Stomach smooth muscle (tissue), 2 donors: ENCODE measurements at regions not wholly inside any gene's neighbourhood (a gene's known extent, or its start where the extent isn't known, plus 50 kb on each side); places are given as distances from the start of the nearest gene placed in this dataset.

ENCODE experiments used
- H3K27ac ChIP-seq: one replicate; pipeline ENCODE4 v1.7.0; 2013; ENCODE audit warnings: mild to moderate bottlenecking, low read length, inconsistent platforms
- H3K27me3 ChIP-seq, 2 donors: one replicate each; pipeline ENCODE4 v1.7.0; 2013; ENCODE audit warnings: low read length in 2 of 2; ENCODE audit not compliant: insufficient read depth in 2 of 2, control insufficient read depth in 1 of 2
- H3K36me3 ChIP-seq, 2 donors: one replicate each; pipeline ENCODE4 v1.7.0; 2013; ENCODE audit warnings: low read length in 2 of 2; ENCODE audit not compliant: control insufficient read depth in 2 of 2, insufficient read depth in 2 of 2
- H3K4me1 ChIP-seq: one replicate; pipeline ENCODE4 v1.7.0; 2013; ENCODE audit warnings: low read length; ENCODE audit not compliant: control insufficient read depth, insufficient read depth
- H3K4me3 ChIP-seq, 2 donors: one replicate each; pipeline ENCODE4 v1.7.0; 2013; ENCODE audit warnings: low read length in 2 of 2
- H3K9ac ChIP-seq, 2 donors: one replicate each; pipeline ENCODE4 v1.7.0; 2013; ENCODE audit warnings: low read length in 2 of 2, mild to moderate bottlenecking in 1 of 2
- H3K9me3 ChIP-seq, 2 donors: one replicate each; pipeline ENCODE4 v1.7.0; 2013; ENCODE audit warnings: low read length in 2 of 2; ENCODE audit not compliant: control insufficient read depth in 2 of 2
- donor health status: healthy.
- donor health status: Pancreatic carcinoma.

GRCh38 chr6:133179481-133179880 is 61.7 kb upstream of the EYA4 start:
- Histone ChIP-seq H3K9me3 (no peaks in the 10 kb centered on the region), H3K4me1 (no peaks in the 10 kb centered on the region), H3K27me3 (no peaks in the 10 kb centered on the region), H3K9ac (no peak overlapping the region), H3K4me3 (no peak overlapping the region), H3K27ac (no peak overlapping the region), H3K36me3 (no peaks in the 10 kb centered on the region)

- Histone ChIP-seq H3K9me3 (no peaks in the 10 kb centered on the region), H3K36me3 (no peaks in the 10 kb centered on the region), H3K4me1 (no peaks in the 10 kb centered on the region), H3K27ac (no peak overlapping the region), H3K4me3 (no peak overlapping the region), H3K9ac (no peak overlapping the region), H3K27me3 (no peaks in the 10 kb centered on the region)
These were observed 57.5 kb upstream of the EYA4 start for GRCh38 chr6:133183691-133184090.

GRCh38 chr6:133184798-133185372 is 56.3 kb upstream of the EYA4 start:
- Histone ChIP-seq H3K9ac (no peak overlapping the region), H3K4me3 (no peak overlapping the region), H3K27ac (no peak overlapping the region), H3K27me3 (no peaks in the 10 kb centered on the region), H3K9me3 (no peaks in the 10 kb centered on the region), H3K36me3 (no peaks in the 10 kb centered on the region), H3K4me1 (no peaks in the 10 kb centered on the region)

- Histone ChIP-seq H3K4me3 (no peak overlapping the region), H3K36me3 (no peaks in the 10 kb centered on the region), H3K9ac (no peak overlapping the region), H3K9me3 (no peaks in the 10 kb centered on the region), H3K27ac (no peak overlapping the region), H3K4me1 (no peaks in the 10 kb centered on the region), H3K27me3 (no peaks in the 10 kb centered on the region)
These were observed 55.4 kb upstream of the EYA4 start for GRCh38 chr6:133185731-133186130.

GRCh38 chr6:133187114-133187513 is 54.0 kb upstream of the EYA4 start:
- Histone ChIP-seq H3K27ac (no peak overlapping the region), H3K4me3 (no peak overlapping the region), H3K9me3 (no peaks in the 10 kb centered on the region), H3K27me3 (no peaks in the 10 kb centered on the region), H3K36me3 (no peaks in the 10 kb centered on the region), H3K4me1 (no peaks in the 10 kb centered on the region), H3K9ac (no peak overlapping the region)

GRCh38 chr6:133187657-133188453 is 53.3 kb upstream of the EYA4 start:
- Histone ChIP-seq H3K4me3 (no peak overlapping the region), H3K36me3 (no peaks in the 10 kb centered on the region), H3K27me3 (no peaks in the 10 kb centered on the region), H3K9ac (no peak overlapping the region), H3K27ac (no peak overlapping the region), H3K9me3 (no peaks in the 10 kb centered on the region), H3K4me1 (no peaks in the 10 kb centered on the region)

- H3K36me3 ChIP-seq, result no peaks in the 10 kb centered on the region
- no peaks in the 10 kb centered on the region for H3K4me1 ChIP-seq
- H3K27me3 ChIP-seq, result no peaks in the 10 kb centered on the region
- no peak overlapping the region for H3K9ac ChIP-seq
- no peaks in the 10 kb centered on the region for H3K9me3 ChIP-seq
- H3K27ac ChIP-seq, result no peak overlapping the region
- H3K4me3 ChIP-seq, result no peak overlapping the region
These were observed 50.2 kb upstream of the EYA4 start for GRCh38 chr6:133190912-133191311.

- no peaks in the 10 kb centered on the region for H3K27me3 ChIP-seq
- H3K4me3 ChIP-seq, result no peak overlapping the region
- no peak overlapping the region for H3K27ac ChIP-seq
- no peak overlapping the region for H3K9ac ChIP-seq
- H3K9me3 ChIP-seq, result no peaks in the 10 kb centered on the region
- H3K4me1 ChIP-seq, result no peaks in the 10 kb centered on the region
- no peaks in the 10 kb centered on the region for H3K36me3 ChIP-seq
These were observed 49.8 kb upstream of the EYA4 start for GRCh38 chr6:133191323-133191722.
